ENCODE measurements at regions not wholly inside any gene's neighbourhood (a gene's known extent, or its start where the extent isn't known, plus 50 kb on each side); places are given as distances from the start of the nearest gene placed in this dataset.

DNA sequence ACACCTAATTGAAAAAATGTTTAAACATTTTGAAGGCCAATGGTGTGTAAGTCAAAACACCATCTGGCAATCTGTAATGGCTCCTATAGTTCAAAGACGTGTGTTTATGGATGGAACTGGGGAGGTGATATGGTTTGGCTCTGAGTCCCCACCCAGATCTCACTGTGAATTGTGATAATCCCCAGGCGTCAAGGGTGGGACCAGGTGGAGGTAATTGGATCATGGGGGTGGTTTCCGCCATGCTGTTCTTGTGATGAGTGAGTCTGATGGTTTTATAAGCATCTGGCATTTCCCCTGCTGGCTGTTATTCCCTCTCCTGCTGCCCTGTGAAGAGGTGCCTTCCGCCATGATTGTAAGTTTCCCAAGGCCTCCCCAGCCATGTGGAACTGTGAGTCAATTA, 52.2 kb downstream of the ADRA2C start:
- no peak for DNase-seq (ENCODE audit: low read depth, low spot score)

DNA sequence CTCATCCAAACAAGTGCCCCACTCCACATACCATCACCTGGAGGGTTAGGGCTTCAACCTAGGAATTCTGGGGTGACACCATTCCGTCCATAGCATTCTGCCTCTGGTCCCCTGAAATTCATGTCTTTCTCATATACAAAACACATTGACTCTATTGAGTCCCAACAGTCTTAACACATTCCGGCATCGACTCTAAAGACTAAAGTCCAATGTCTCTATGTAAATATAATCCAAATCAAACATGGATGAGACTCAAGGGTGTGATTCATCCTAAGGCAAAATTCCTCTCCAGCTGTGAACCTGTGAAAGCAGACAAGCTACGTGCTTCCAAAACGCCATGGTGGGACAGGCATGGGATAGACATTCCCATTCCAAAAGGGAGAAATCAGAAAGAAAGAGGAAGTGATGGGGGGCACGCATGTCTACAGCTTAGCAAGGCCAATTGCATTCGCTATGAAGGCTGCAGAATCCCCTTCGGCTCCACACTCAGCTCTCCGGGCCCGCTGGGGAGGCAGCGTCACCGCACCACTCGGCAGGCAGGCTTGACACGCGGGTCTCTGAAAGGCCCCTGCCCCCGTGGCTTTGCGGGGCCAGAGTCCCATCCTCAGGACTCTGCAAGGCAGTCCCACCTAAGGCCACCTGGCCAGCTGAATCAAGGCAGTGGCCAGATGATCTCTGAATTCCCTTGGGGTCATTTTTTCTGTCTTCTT, 53.2 kb downstream of the ADRA2C start:
- no peak for DNase-seq (ENCODE audit: low read depth, low spot score)

DNA sequence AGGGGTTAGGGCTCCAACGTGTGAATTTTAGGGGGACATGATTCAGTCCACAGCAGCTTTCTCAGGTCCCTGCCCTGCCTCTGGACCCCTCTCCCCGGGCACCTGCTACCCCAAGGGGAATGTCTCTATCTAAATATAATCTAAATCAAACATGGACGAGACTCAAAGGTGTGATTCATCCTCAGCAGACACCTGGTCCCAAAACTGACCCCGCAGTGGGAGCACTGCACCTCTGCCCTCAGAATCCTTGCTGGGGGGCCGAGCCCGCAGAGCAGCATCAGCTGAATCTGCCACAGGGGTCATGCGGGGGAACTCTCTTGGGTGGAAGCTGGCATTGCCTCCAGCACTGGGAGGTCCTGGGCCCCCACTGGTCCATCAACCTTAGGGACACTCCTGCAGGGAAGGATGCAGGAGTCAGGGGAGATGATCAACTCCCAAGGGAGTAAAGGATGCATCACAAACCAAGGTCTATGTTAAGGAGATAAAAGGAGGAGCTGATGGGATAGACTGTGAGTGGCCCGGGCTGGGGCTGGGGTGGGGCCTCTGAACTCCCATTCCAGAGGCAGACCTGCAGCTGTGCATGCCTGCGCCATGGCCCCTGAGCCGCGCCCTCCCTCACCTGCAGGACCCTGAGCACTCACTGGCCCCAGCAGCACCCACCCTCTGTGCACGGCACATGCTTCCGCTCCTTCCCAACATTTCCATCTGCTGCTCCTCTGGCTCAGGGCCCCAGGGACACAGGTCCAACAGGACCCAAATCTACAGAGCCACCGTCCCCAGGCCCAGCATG, 54.0 kb downstream of the ADRA2C start:
- no peak for DNase-seq (ENCODE audit: low read depth, low spot score)

DNA sequence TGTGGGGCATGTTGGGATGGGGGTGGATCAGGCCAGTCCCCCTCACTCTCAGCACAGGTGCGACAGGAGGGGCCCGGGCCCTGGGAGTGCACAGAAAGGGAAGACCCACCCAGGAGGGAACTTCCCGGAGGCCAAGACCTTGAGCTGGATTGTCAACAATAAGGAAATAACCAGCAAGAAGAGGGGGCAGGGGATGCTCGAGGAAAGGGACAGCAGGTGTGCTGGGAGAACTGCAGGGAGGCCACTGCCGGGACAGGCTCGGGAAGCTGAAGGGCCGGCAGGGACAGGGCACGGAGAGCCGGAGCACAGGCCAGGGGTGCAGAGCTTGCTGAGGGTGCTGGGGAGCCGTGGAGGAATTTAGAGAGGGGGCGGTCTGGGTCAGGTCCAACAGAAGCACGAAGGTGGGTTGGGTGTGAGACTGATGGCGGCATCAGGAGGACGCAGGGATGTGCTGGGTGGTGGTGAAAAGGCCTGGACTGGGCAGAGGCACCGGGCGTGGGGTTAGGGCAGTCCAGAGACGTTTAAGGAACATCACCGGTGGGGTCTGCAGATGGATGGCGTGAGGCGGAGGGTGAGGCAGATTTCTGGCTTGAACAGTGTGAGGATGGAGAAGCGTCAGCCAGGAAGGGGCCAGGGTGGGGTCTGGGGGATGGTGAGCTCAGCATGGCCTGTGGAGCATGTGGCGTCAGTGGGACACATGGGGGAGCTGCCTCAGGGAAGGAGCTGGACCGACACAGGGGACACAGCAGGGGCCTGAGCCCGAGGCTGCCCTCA, 54.8 kb downstream of the ADRA2C start:
- DNase-seq (ENCODE audit: low read depth, low spot score): no peak

DNA sequence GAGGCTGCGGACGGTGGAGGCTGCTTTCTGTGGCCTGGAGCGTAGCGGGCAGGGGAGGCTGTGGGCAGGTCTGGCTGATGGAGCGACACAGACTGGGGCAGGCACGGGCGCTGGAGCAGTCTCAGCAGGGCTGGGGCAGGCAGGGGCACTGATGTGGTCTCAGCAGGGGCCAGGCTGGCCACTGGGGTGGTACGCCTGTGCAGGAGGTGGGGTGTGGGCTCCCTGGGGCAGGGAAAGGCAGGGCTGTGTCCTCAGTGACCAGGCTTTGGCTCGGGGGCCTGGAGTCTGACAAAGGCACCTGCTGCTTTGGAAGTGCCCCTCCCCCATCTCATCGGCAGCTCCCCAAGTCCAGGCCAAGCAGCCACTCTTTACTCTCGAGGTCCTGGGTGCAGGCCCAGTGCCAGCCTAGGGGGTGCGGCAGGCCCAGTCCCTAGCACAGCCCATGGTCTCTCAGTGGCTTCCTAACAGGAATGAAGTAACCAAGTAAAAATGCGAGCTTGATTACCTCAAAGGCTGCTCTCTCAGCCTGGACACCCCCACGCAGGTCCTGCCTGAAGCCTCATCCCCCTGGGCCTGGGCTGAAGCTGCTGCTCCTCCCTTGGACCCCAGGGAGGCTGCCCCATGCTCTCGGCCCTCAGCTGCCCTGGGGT, 55.5 kb downstream of the ADRA2C start:
- DNase-seq (ENCODE audit: low read depth, low spot score): no peak

DNA sequence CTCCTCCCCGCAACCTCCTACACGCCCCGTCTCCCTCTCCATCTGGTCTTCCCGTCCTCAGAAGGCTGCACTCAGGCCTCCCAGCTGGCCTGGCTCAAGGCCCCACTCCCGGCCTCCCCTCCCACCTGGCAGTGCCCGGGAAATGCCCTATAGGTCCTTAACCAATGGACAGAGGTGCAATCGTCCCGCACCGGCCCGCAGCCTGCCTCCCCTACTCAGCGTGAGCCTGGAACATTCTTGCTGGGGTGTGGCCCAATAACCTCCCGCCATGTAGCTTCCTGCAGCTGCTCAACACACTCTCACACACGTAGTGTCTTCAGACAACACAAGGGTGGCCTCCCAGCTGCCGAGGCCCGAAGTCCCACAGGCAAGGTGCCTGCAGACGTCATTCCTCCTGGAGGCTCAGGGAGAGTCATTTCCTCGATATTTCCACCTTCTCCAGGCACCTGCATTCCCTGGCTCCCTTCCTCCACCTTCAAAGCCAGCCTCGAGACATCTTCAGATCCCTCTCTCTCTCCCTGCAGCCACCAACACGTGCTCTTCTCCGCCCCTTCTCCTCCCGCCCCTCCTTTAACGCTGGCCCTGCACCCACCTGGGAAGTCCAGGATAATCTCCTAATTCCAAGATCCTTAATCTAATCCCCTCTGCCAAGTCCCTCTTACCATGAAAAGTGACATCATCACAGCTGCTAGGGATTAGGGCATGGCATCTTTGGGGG, 56.2 kb downstream of the ADRA2C start:
- no peak for DNase-seq (ENCODE audit: low read depth, low spot score)

DNA sequence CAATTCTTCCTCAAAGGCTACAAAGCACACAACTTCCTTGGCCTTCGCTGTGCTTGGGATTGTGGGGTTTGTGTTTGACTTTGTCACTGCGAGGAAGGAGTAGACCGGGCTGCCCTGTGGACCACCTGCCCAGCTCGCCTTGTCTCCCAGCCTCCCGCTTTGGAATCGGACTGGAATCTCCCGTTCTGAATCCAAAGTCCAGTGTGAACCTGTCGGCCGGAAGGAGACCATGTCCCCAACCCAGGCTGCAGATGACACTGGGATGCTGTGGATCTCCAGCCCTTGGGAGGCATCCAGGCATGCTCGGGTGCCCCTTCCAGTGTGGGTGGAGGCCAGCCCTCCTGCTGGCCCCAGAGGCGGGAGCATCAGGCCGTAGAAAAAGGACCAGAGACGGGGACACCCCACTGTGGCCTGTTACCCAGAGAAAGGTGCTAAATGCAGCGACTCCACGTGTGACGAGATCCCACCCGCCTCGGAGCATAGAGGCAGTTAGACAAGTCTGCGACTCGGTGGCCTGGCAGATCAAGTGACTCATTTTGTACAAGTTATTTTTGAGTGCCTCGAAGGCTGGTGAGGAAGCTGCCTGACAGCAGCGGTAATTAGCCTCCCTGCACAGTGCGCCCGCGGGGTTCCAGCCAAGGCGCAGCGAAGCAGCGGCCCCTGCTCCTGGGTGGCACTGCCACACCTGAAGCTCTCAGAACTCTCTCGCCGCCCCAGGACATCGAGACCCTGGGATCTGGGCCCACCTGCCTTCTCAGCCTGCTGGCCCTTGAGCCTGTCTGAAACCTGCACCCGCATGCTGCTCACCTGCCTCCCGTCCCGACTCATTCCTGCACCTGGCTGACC, 57.5 kb downstream of the ADRA2C start:
- DNase-seq (ENCODE audit: low read depth, low spot score): no peak

DNA sequence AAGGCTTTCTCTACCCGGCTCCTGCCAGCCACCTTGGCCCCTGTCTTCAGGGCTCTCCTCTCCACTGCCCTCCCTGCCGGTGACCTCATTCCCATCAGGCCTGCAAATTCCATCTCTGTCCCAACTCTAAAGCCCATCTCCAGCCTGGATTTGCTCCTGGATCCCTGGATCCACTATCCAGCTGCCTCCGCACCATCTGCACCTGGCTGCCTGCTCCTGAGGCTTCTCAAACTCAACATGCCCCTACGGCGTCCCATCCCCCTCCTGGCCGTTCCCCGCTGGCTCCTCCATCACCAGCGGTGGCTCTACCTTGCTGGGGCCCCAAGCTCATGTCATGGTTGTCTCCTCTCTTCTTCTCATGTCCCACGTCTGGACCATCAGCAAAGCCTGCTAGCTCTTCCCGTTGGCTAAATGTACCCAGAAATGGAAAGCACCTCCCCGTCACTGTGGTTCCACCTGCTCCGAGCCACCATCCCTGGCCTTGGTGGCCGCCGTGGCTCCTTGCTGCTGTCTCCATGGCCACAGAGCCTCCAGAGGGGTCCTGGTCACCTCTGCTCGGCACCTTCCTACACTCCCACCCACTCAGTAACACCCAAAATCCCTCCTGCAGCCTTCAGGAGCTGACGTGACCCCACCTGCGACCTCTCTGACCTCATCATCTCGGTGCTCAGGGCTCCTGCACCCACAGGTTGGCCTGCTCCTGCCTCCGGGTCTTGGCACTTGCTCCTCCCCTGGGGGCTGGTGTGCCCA, 58.5 kb downstream of the ADRA2C start:
- DNase-seq (ENCODE audit: low read depth, low spot score): no peak

DNA sequence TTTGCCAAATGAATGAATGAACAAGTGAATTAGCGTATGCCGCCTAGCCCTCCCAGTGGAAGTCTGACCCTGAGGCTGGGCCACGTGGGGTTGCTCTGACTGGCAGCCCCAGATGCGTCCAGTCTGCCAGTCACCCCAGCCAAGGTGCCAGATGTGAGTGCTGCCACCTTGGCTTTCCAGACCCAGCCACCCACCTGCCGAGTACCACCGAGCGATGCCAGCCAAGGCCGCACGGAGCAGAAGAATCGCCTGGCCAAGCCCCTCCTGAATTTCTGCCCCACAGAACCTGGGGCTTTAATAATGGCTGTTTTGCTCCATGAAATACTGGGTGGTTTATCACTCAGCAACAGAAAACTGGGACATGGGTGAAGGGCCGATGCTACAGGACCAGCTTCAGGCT, 59.3 kb downstream of the ADRA2C start:
- no peak for DNase-seq (ENCODE audit: low read depth, low spot score)

DNA sequence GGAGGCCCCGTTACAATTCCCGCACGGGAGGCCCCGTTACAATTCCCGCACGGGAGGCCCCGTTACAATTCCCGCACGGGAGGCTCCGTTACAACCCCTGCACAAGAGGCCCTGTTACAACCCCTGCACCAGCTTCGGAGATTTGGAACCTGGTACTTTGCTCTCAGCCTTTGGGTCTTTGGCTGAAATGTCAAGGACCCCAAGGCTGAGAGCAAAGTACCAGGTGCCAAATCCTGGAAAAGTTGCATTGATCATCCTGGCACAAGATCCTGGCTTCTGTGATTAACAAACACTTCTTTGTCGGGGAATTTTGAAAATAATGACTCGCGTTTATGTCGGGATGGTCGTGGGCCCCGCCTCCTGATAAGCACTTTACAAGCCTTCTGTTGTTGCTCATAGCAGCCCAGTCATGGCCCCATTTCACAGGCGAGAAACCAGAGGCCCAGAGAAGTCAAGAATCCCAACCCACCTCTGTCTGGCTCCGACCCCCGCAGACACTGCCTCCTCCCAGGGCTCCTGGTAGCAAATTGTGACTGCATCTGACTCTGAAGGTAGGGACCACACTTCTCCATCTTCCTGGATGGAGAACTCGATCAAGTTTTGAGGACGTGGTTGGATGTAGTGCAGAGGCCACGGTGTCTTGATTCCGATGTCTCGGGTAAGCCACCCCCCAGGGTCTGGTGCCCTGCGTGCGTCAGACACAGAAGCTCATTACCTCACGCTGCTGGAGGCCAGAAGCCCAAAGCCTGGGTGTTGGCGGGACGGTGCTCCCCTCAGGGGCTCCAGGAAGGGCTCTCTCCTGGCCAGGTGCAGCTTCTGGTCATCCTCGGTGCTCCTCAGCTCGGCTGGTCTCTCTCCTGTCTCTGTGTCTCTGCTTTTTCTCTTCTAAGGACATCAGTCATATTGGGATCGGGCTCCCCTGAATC, 60.3 kb downstream of the ADRA2C start:
- DNase-seq (ENCODE audit: low read depth, low spot score): no peak

DNA sequence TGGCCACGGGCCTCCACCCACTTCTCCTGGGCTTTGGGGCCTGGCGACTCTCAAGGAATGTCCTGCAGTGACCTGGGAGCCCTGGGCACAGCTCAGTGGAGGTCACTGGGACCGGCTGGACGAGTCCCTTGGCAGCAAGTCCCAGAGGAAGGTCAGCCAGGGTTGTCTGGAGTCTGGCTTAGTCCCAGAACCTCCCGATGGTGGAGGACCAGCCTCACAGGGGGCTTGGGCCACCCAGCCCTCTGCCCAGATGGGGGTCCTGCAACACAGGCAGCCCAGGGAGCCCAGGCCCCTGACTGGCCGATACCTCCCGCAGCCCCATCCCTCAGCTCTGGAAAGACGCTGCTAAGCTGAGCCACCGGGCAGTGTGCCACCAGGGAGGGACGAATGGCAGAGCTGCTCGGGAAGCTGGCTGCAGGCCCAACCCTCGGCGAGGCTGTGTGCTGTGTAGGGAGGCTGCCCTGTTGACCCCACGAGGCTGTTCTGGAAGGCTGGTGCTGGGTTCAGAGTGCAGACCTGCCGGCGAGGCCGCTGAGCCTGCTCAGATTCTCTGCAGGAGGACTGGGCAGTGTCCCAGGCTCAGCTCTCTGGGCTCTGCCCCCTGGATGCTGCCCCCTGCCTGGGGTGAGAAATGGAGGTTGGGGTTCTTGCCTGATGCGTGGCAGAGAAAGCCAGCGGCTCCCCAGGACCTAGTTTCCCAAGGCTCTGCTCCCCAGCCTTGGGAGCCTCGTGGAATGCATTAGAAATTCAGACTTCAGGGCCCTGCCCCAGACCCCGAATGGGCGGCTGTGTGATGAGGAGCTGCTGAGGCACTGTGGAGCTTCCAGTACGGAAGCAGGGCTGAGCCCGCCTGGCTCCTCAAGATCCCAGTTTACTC, 61.7 kb downstream of the ADRA2C start:
- no peak for DNase-seq (ENCODE audit: low read depth, low spot score)

DNA sequence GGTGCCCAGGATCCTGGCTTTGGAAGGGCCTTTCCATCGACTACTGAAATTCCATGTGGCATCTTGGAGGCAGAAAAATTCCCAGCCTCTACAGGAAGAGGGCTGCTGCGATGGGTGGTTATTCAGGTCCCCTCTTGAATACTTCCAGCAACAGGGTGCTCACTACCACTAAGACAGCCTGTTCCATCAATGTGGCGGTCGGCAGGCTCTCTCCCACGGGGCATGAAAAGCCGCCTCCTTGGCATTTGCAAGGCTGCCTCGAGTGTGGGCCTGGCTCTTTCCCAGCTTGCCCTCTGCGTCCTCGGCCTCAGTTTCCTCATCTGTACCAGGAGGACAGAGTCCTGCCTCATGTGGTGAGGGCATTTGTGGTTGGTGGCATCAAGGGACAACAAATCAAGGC, 62.4 kb downstream of the ADRA2C start:
- DNase-seq (ENCODE audit: low read depth, low spot score): no peak

DNA sequence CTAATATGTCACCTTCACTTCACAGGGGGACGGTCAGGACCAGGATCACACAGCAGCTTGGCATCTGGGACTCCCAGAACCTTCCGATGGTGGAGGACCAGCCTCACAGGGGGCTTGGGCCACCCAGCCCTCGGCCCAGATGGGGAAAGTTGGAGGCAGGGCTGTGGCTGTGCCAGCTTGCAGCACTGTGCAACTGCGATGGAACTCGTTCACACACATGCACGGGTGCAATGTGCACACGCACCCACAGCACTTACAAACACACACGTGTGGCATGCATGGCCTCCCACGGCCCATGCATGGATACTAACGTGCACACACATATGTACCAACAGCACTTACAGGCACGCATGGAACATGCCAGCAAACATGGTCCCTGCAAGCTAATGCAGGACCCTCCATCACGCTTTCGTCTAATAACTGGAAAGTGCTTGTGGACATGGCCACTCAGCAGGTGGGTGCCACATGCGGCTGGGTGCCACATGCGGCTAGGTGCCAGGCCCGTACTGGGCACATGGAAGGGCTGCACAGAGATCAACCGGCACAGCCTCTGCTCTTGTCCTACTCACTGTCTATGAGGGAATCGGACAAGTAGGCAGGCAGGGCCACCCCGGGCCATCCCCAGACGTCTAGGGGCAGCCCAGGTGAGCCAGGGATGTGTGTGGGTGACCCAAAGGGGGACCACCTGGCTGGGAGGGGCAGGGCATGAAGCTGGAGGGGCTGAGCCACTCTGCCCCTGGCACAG, 63.2 kb downstream of the ADRA2C start:
- DNase-seq (ENCODE audit: low read depth, low spot score): no peak

DNA sequence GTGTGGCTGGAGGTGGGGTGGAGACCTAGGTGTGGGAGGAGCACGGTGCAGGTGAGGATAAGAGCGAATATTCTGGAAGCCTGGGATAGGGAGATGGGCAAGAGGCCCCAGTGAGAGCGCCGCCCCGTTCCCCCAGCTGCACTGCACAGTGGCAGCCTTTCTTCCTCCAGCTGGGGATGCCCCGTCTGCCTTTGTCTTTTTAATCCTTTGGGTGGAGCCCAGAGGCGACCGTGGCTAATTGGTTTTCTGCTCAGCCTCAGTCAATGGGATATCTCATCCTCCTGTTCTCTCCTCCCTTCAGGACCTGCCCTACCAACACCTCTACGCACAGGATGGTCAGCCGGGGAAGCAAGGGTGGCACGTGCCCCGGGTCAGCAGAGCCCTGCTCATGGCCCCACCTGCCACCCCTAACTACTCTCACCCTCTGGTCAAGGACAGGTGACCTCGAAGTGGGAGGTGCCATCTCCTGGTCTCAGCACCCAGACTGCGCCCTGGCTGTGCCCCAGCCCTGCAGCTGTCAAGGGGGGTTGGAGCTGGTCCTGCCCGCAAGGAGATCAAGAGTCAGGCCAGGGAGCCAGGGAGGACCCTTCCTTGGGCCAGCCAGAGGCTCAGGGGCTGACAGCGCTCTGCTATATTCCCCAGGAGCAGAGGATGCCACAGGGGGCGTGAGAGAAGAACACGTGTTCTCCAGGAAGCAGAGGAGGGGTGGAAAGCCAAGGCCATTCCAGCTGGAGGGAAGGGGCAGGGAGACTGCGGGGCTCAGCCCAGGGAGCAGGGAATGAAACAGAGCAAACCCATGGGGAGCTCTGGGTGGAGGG, 64.0 kb downstream of the ADRA2C start:
- no peak for DNase-seq (ENCODE audit: low read depth, low spot score)

DNA sequence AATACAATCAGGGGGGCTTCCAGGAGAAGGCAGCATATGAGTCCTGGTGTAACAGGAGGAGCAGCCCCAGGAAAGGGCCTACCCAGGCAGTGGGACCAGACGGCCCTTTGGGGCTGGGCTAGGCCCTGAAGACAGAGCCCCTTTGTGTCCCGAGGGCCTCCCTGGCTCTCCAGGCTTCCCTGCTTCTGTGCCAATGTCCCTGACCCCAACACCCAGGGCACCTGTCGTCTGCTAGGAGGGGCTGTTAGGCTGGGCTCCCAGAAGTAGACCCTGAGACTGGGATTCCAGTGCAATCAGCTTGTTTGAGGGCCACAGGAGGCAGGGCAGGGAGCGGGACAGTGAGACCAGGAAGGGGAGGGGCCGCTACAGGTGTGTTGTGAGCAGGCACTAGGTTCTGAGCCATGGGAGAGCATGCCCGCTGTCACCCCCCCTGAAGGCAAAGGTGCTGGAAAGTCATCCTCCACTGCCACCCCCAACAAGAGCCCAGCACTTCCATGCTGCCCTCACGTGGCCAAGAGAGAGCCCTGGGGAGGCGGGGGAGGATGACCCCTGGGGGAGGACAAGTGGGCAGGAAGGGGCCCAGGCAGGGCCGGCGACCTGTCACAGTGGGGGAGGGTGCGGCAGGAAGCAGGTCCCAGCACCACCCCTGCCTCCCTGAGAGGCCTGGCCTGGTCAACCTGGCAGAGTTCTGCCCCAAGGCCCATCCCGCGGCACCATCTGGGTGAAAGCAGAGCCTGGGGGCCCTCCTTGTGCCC, 64.8 kb downstream of the ADRA2C start:
- no peak for DNase-seq (ENCODE audit: low read depth, low spot score)
